Neural crest cell (in vitro differentiated cells): ENCODE measurements at regions not wholly inside any gene's neighbourhood (a gene's known extent, or its start where the extent isn't known, plus 50 kb on each side); places are given as distances from the start of the nearest gene placed in this dataset.

Experiments
- DNase-seq: peaks from one replicate; pipeline ENCODE4 v3.0.0; 2021; ENCODE audit warnings: low read depth, mixed read lengths, low spot score
- H3K27ac Mint-ChIP-seq: one replicate; pipeline ENCODE4 v1.8.0; 2021; ENCODE audit warnings: mild to moderate bottlenecking, mixed read lengths; ENCODE audit not compliant: unreplicated experiment
- H3K27me3 Mint-ChIP-seq: 2 replicates; pipeline ENCODE4 v1.8.0; 2021; ENCODE audit warnings: low read depth, mild to moderate bottlenecking, mixed read lengths
- H3K36me3 Mint-ChIP-seq: 2 replicates; pipeline ENCODE4 v1.8.0; 2021; ENCODE audit warnings: low read depth, mild to moderate bottlenecking, mixed read lengths
- H3K4me1 Mint-ChIP-seq: 2 replicates; pipeline ENCODE4 v1.8.0; 2021; ENCODE audit warnings: mixed read lengths
- H3K4me3 Mint-ChIP-seq: one replicate; pipeline ENCODE4 v1.8.0; 2021; ENCODE audit warnings: mild to moderate bottlenecking, mixed read lengths
- H3K9me3 Mint-ChIP-seq: 2 replicates; pipeline ENCODE4 v1.8.0; 2021; ENCODE audit warnings: mixed read lengths
- CTCF ChIP-seq: fragments of 200-600 bp; sonication (generic); conservative IDR thresholded peaks from 2 replicates; pipeline ENCODE4 v1.5.0; 2021; ENCODE audit warnings: antibody characterized with exemption, mild to moderate bottlenecking

- Mint-ChIP-seq H3K27me3 (no peaks in the 10 kb centered on the region), H3K36me3 (peaks cover 10% of the 10 kb centered on the region), H3K4me3 (no peak overlapping the region), H3K27ac (no peak overlapping the region), H3K9me3 (no peaks in the 10 kb centered on the region), H3K4me1 (peaks cover 42% of the 10 kb centered on the region)
- TF ChIP-seq CTCF, result no peak
- DNase-seq, result no peak
Measured at GRCh38 chr18:46387441-46388131, 269.4 kb downstream of the LOXHD1 start.

- no peaks in the 10 kb centered on the region for H3K9me3 Mint-ChIP-seq
- no peak overlapping the region for H3K27ac Mint-ChIP-seq
- DNase-seq, result no peak
- H3K27me3 Mint-ChIP-seq, result no peaks in the 10 kb centered on the region
- TF ChIP-seq CTCF, result no peak
- H3K36me3 Mint-ChIP-seq, result peaks cover 10% of the 10 kb centered on the region
- H3K4me3 Mint-ChIP-seq, result no peak overlapping the region
- H3K4me1 Mint-ChIP-seq, result peaks cover 42% of the 10 kb centered on the region
Measured at GRCh38 chr18:46388286-46388685, 268.7 kb downstream of the LOXHD1 start.

- Mint-ChIP-seq H3K4me1 (peaks cover 16% of the 10 kb centered on the region), H3K27ac (no peak overlapping the region), H3K27me3 (no peaks in the 10 kb centered on the region), H3K9me3 (no peaks in the 10 kb centered on the region), H3K4me3 (no peak overlapping the region), H3K36me3 (peaks cover 4% of the 10 kb centered on the region)
- no peak for TF ChIP-seq CTCF
- no peak for DNase-seq
Measured at GRCh38 chr18:46392576-46392975, 264.4 kb downstream of the LOXHD1 start.

GRCh38 chr18:46393230-46393629 lies 263.8 kb downstream of the LOXHD1 start:
- H3K4me3 Mint-ChIP-seq, result no peak overlapping the region
- no peak for TF ChIP-seq CTCF
- no peak for DNase-seq

GRCh38 chr18:46393961-46394360 lies 263.1 kb downstream of the LOXHD1 start:
- Mint-ChIP-seq H3K27me3 (no peaks in the 10 kb centered on the region), H3K9me3 (no peaks in the 10 kb centered on the region), H3K4me3 (no peak overlapping the region), H3K4me1 (peaks cover 10% of the 10 kb centered on the region), H3K36me3 (peaks cover 4% of the 10 kb centered on the region), H3K27ac (no peak overlapping the region)
- no peak for TF ChIP-seq CTCF
- DNase-seq, result no peak

More at GRCh38 chr18:46393230-46393629, 263.8 kb downstream of the LOXHD1 start:
- Mint-ChIP-seq H3K27ac (no peak overlapping the region), H3K36me3 (peaks cover 4% of the 10 kb centered on the region), H3K27me3 (no peaks in the 10 kb centered on the region), H3K4me1 (peaks cover 16% of the 10 kb centered on the region), H3K9me3 (no peaks in the 10 kb centered on the region)
